ENCODE measurements at regions not wholly inside any gene's neighbourhood (a gene's known extent, or its start where the extent isn't known, plus 50 kb on each side); places are given as distances from the start of the nearest gene placed in this dataset.

DNA sequence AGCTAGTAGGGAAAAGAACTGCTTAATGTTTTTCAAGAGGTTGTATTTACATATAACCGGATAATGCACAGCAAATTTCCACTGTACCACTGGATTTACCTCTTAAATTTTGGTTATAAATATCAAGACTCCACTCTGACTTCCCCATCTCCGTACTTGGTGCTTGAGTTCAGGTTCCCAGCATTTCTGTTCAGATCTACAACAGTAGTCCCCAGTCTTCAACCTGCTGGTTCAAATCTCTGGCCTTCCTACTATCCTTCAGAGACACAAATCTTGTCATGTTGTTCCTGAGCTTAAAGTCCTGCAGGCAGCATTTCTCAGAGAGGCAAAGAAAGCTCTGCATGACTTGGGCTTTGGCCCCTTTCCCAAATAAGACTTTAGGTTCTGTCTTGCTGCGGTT is 392.6 kb upstream of the ATP5MC3 start:
- ChIA-PET CTCF (no interaction called here), POLR2A (ENCODE audit: low non-redundant PET) (no interaction called here)
- intact Hi-C loops (cut with micrococcal nuclease; ENCODE audit: unreplicated experiment), result no loop called here
- DNase-seq (ENCODE audit: low spot score), result no peak
- H3K9me3 ChIP-seq (ENCODE audit: low read depth, low read length, poor library complexity, severe bottlenecking), result no peaks in the 10 kb centered on the region
- H3K27me3 ChIP-seq (replicated peaks; ENCODE audit: insufficient read depth, low read depth, low read length, poor library complexity), result no peaks in the 10 kb centered on the region
- no peaks in the 10 kb centered on the region for H3K36me3 ChIP-seq (ENCODE audit: insufficient read depth, low read length, poor library complexity, severe bottlenecking)
- BruUV-seq (replicated peaks), result no TSS peak
- no peak overlapping the region for H3K4me3 ChIP-seq (ENCODE audit: low read depth, low read length, poor library complexity, severe bottlenecking)
- no peak overlapping the region for H3K27ac ChIP-seq (ENCODE audit: low read depth, low read length, poor library complexity, severe bottlenecking)
- no peaks in the 10 kb centered on the region for H3K4me1 ChIP-seq (ENCODE audit: insufficient read depth, low read length, poor library complexity, severe bottlenecking)
- TF ChIP-seq EZH2 (IDR thresholded peaks at IDR 0.05; ENCODE audit: borderline replicate concordance, low read depth, low read length, poor library complexity, severe bottlenecking), result no peak
- TF ChIP-seq, protein P1, sequence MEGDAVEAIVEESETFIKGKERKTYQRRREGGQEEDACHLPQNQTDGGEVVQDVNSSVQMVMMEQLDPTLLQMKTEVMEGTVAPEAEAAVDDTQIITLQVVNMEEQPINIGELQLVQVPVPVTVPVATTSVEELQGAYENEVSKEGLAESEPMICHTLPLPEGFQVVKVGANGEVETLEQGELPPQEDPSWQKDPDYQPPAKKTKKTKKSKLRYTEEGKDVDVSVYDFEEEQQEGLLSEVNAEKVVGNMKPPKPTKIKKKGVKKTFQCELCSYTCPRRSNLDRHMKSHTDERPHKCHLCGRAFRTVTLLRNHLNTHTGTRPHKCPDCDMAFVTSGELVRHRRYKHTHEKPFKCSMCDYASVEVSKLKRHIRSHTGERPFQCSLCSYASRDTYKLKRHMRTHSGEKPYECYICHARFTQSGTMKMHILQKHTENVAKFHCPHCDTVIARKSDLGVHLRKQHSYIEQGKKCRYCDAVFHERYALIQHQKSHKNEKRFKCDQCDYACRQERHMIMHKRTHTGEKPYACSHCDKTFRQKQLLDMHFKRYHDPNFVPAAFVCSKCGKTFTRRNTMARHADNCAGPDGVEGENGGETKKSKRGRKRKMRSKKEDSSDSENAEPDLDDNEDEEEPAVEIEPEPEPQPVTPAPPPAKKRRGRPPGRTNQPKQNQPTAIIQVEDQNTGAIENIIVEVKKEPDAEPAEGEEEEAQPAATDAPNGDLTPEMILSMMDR (conservative IDR thresholded peaks at IDR 0.05; ENCODE audit: low read depth, low read length), result no peak

DNA sequence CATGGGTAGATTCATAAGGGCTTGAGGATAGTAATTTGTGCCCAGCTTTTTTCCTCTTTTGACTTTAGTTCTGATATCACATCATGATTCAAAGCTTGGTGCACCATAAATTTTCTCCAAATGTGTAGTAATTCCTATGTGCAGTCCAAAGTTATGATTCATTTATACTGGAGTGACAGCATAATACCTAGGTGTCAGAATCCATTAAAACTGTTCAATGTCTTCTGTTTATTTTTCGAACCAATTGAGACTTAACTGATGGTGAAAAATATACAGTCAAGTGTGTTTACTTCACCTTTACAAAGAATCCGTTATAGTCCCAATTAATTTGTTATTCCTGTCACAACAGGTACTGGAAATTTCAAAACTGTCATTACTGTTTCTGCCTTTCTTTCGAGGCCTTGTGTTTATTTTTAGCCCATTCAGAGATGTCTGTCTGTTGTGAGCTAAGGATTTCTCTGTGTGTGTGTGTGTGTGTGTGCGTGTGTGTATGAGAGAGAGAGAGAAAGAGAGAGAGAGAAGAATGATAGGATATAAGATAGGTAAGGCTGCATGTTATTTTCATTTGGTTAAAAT is 389.7 kb upstream of the ATP5MC3 start:
- POLR2A ChIA-PET (ENCODE audit: low non-redundant PET), result no interaction called here
- CTCF ChIA-PET, result no interaction called here
- Histone ChIP-seq H3K9me3 (ENCODE audit: low read depth, low read length, poor library complexity, severe bottlenecking) (no peaks in the 10 kb centered on the region), H3K27ac (ENCODE audit: low read depth, low read length, poor library complexity, severe bottlenecking) (no peak overlapping the region), H3K4me3 (ENCODE audit: low read depth, low read length, poor library complexity, severe bottlenecking) (no peak overlapping the region), H3K4me1 (ENCODE audit: insufficient read depth, low read length, poor library complexity, severe bottlenecking) (no peaks in the 10 kb centered on the region), H3K27me3 (replicated peaks; ENCODE audit: insufficient read depth, low read depth, low read length, poor library complexity) (no peaks in the 10 kb centered on the region), H3K36me3 (ENCODE audit: insufficient read depth, low read length, poor library complexity, severe bottlenecking) (no peaks in the 10 kb centered on the region)
- no peak for DNase-seq (ENCODE audit: low spot score)
- intact Hi-C loops (cut with micrococcal nuclease; ENCODE audit: unreplicated experiment), result no loop called here
- no TSS peak for BruUV-seq (replicated peaks)
- TF ChIP-seq EZH2 (IDR thresholded peaks at IDR 0.05; ENCODE audit: borderline replicate concordance, low read depth, low read length, poor library complexity, severe bottlenecking), result no peak
- TF ChIP-seq, protein P1 (conservative IDR thresholded peaks at IDR 0.05; ENCODE audit: low read depth, low read length), result no peak

DNA sequence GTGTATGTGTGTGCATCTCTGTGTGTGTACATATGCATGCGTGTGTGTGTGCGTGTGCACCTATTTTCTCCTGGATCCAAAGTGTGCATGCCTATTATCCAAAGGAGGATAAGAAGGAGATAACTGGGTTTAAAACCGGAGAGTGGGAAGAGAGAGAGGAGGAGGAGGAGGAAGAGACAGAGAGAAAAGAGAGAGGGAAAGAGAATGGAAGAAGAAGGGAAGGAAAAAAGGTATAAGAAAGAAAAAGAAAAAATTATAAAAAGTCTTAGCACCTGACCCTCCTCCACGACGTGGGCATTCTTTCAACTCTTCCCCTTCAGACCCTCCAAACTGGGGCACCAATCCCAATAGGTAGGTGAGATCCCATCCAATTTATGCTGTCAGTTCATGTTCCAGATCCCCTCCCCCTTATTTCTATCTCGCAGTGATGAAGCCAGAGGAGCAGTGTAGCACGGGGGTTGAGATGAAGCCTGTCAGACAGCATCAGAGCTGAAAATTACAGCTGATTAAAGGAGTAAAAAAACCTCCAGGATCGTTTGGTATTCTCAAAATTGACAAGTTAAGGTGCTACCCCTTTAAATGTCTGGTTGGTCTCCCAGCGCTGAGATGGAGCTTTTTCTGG is 386.7 kb upstream of the ATP5MC3 start:
- no TSS peak for BruUV-seq (replicated peaks)
- CTCF ChIA-PET, result no interaction called here
- POLR2A ChIA-PET (ENCODE audit: low non-redundant PET), result no interaction called here
- H3K4me3 ChIP-seq (ENCODE audit: low read depth, low read length, poor library complexity, severe bottlenecking), result no peak overlapping the region
- H3K4me1 ChIP-seq (ENCODE audit: insufficient read depth, low read length, poor library complexity, severe bottlenecking), result no peaks in the 10 kb centered on the region
- TF ChIP-seq EZH2 (IDR thresholded peaks at IDR 0.05; ENCODE audit: borderline replicate concordance, low read depth, low read length, poor library complexity, severe bottlenecking), result no peak
- TF ChIP-seq, protein P1 (conservative IDR thresholded peaks at IDR 0.05; ENCODE audit: low read depth, low read length), result no peak
- no peak overlapping the region for H3K27ac ChIP-seq (ENCODE audit: low read depth, low read length, poor library complexity, severe bottlenecking)
- H3K9me3 ChIP-seq (ENCODE audit: low read depth, low read length, poor library complexity, severe bottlenecking), result no peaks in the 10 kb centered on the region
- H3K27me3 ChIP-seq (replicated peaks; ENCODE audit: insufficient read depth, low read depth, low read length, poor library complexity), result no peaks in the 10 kb centered on the region
- DNase-seq (ENCODE audit: low spot score), result no peak
- no peaks in the 10 kb centered on the region for H3K36me3 ChIP-seq (ENCODE audit: insufficient read depth, low read length, poor library complexity, severe bottlenecking)
- intact Hi-C loops (cut with micrococcal nuclease; ENCODE audit: unreplicated experiment), result no loop called here

All from A673 (cell line).